ENCODE measurements at regions not wholly inside any gene's neighbourhood (a gene's known extent, or its start where the extent isn't known, plus 50 kb on each side); places are given as distances from the start of the nearest gene placed in this dataset.

GRCh38 chr15:89419370-89419984 lies 76.9 kb downstream of the RHCG start:
- Mint-ChIP-seq H3K4me3 (no peak overlapping the region), H3K27me3 (ENCODE audit: low read depth) (peaks cover 85% of the 10 kb centered on the region), H3K9me3 (no peaks in the 10 kb centered on the region), H3K27ac (no peak overlapping the region), H3K4me1 (peaks cover 11 to 17% of the 10 kb centered on the region in 2 experiments), H3K36me3 (ENCODE audit: insufficient read depth in 1 of 3, low read depth in 3 of 3) (no peaks in the 10 kb centered on the region; a peak in 2 of 7 replicates)
- no peak overlapping the region for H3K9ac ChIP-seq (ENCODE audit: extremely low read depth, insufficient read length, low read length)
- no peak overlapping the region for H2AK5ac ChIP-seq (ENCODE audit: insufficient read length, low read length)
- 0 out of 2 replicates have a peak, but pooled peaks cover 6% of the 10 kb centered on the region for H3K4me1 ChIP-seq (ENCODE audit: insufficient read depth, low read length)
- H3K14ac ChIP-seq (ENCODE audit: insufficient read depth, low read length), result no peak overlapping the region
- H4K91ac ChIP-seq (ENCODE audit: insufficient read length, low read depth, low read length), result no peak overlapping the region
- no peak overlapping the region for H2BK15ac ChIP-seq (ENCODE audit: low read depth, low read length)
- H3K4ac ChIP-seq (ENCODE audit: low read depth, low read length), result no peak overlapping the region
- no peak for TF ChIP-seq CTCF (conservative IDR thresholded peaks at IDR 0.05)
- no peaks in the 10 kb centered on the region for H3K79me1 ChIP-seq (ENCODE audit: insufficient read depth, low read depth, low read length, poor library complexity, severe bottlenecking)
- H3K27me3 ChIP-seq (ENCODE audit: insufficient read depth, low read length), result peaks cover 30% of the 10 kb centered on the region
- no peak overlapping the region for H2BK20ac ChIP-seq (ENCODE audit: low read depth, low read length, poor library complexity, severe bottlenecking)
- H3K23ac ChIP-seq (ENCODE audit: insufficient read length, low read depth, low read length), result no peak overlapping the region
- H4K5ac ChIP-seq (ENCODE audit: insufficient read length, low read depth, low read length), result no peak overlapping the region
- H3K9me3 ChIP-seq (ENCODE audit: control insufficient read depth, low read depth, low read length), result no peaks in the 10 kb centered on the region
- H3K18ac ChIP-seq (ENCODE audit: insufficient read length, low read depth, low read length), result no peak overlapping the region
- H2BK12ac ChIP-seq (ENCODE audit: insufficient read length, low read depth, low read length), result no peak overlapping the region
- H3T11ph ChIP-seq (ENCODE audit: low read length), result no peak overlapping the region
- H3K79me2 ChIP-seq (ENCODE audit: insufficient read depth, low read length), result no peaks in the 10 kb centered on the region
- H3K27ac ChIP-seq (ENCODE audit: insufficient read length, low read depth, low read length), result no peak overlapping the region
- no peak overlapping the region for H3K56ac ChIP-seq (ENCODE audit: insufficient read length, low read depth, low read length)
- no CpG with 5 or more reads among the region's 17 CpGs for WGBS (ENCODE audit: extremely low coverage, insufficient read length, low lambda C conversion rate)
- H3K23me2 ChIP-seq (ENCODE audit: insufficient read length, low read depth, low read length, poor library complexity, severe bottlenecking), result peaks cover 3% of the 10 kb centered on the region
- H2BK120ac ChIP-seq (ENCODE audit: low read depth, low read length, poor library complexity, severe bottlenecking), result no peak overlapping the region
- DNase-seq, result peak; percentile 86
- H4K20me1 ChIP-seq (ENCODE audit: control insufficient read depth, insufficient read depth, insufficient read length), result no peaks in the 10 kb centered on the region
- no peak overlapping the region for H2AFZ ChIP-seq (ENCODE audit: low read length)
- no peak overlapping the region for H4K8ac ChIP-seq (replicated peaks; ENCODE audit: insufficient read length, low read depth, low read length)
- H3K4me2 ChIP-seq (ENCODE audit: insufficient read depth, insufficient read length, low read length), result no peak overlapping the region
- H2BK5ac ChIP-seq (ENCODE audit: insufficient read length, low read length), result no peak overlapping the region
